Gastroesophageal sphincter (tissue), 4 donors: ENCODE measurements at regions not wholly inside any gene's neighbourhood (a gene's known extent, or its start where the extent isn't known, plus 50 kb on each side); places are given as distances from the start of the nearest gene placed in this dataset.

Experiments used
- ATAC-seq: fragments of 150-250 bp; one replicate; pipeline ENCODE4 v1.9.1; 2016; ENCODE audit warnings: mild to moderate bottlenecking, moderate library complexity
- H3K27ac ChIP-seq, 4 donors: fragments of 200-600 bp; sonication (generic) in 3 of 4; 1 replicate in 3 of 4; 2 replicates in 1 of 4; pipeline ENCODE4 v1.5.1; 2016 to 2019
- H3K27me3 ChIP-seq: fragments of 200-600 bp; sonication (generic); one replicate; pipeline ENCODE4 v1.5.1; 2019
- H3K36me3 ChIP-seq, 2 donors: fragments of 200-600 bp; sonication (generic); one replicate each; pipeline ENCODE4 v1.5.1; 2019; ENCODE audit warnings: control low read depth in 1 of 2
- H3K4me1 ChIP-seq, 3 donors: fragments of 200-600 bp; sonication (generic); 1 replicate in 2 of 3; 2 replicates in 1 of 3; pipeline ENCODE4 v1.5.1; 2016 to 2019; ENCODE audit warnings: control low read depth in 2 of 3
- H3K4me3 ChIP-seq, 2 donors: fragments of 200-600 bp; sonication (generic); one replicate each; pipeline ENCODE4 v1.5.1; 2019; ENCODE audit warnings: mild to moderate bottlenecking in 1 of 2, moderate library complexity in 1 of 2
- H3K9me3 ChIP-seq, 3 donors: fragments of 200-600 bp; sonication (generic); one replicate each; pipeline ENCODE4 v1.5.1; 2017 to 2019; ENCODE audit warnings: control low read depth in 2 of 3
- EP300 ChIP-seq: sonication (generic); formaldehyde crosslinking; IDR thresholded peaks from one replicate; pipeline ENCODE4 v1.6.1; 2017; ENCODE audit warnings: antibody characterized with exemption, mild to moderate bottlenecking
- POLR2A ChIP-seq, 2 donors: fragments of 450-650 bp; IDR thresholded peaks; one replicate each; pipeline ENCODE4 v1.6.1; 2017; ENCODE audit warnings: antibody characterized with exemption in 2 of 2, mild to moderate bottlenecking in 2 of 2, moderate library complexity in 1 of 2
- POLR2AphosphoS5 ChIP-seq: sonication (generic); formaldehyde crosslinking; IDR thresholded peaks from one replicate; pipeline ENCODE4 v1.6.1; 2017; ENCODE audit warnings: antibody characterized with exemption
- WGBS, 2 donors: methylation state at CpG; one replicate each; pipeline ENCODE4 v1.1.5; 2018; ENCODE audit warnings: low coverage in 1 of 2; 5-methylcytosine and 5-hydroxymethylcytosine counted together
- TF ChIP-seq, protein P1 (sequence below), 4 experiments: fragments of 200-600 bp in 2 of 4; fragments of 450-650 bp in 2 of 4; sonication (generic) in 1 of 4; IDR thresholded peaks; one replicate each; pipeline ENCODE4 v1.5.1; 2017 to 2019; ENCODE audit warnings: antibody characterized with exemption in 4 of 4, mild to moderate bottlenecking in 2 of 4, moderate library complexity in 2 of 4

- Histone ChIP-seq H3K4me1 (peaks cover 0 to 14% (median 4%) of the 10 kb centered on the region in 3 donors), H3K27ac (no peak overlapping the region), H3K36me3 (no peaks in the 10 kb centered on the region), H3K27me3 (no peaks in the 10 kb centered on the region), H3K9me3 (no peaks in the 10 kb centered on the region), H3K4me3 (no peak overlapping the region)
- WGBS, 2 donors, result 80% methylated on average over 1 of the region's 1 CpG; no CpG with 5 or more reads in 1 of the 2 donors
- TF ChIP-seq POLR2AphosphoS5 (no peak), EP300 (no peak), POLR2A (IDR thresholded peaks at IDR 0.05) (no peak)
- TF ChIP-seq, protein P1, sequence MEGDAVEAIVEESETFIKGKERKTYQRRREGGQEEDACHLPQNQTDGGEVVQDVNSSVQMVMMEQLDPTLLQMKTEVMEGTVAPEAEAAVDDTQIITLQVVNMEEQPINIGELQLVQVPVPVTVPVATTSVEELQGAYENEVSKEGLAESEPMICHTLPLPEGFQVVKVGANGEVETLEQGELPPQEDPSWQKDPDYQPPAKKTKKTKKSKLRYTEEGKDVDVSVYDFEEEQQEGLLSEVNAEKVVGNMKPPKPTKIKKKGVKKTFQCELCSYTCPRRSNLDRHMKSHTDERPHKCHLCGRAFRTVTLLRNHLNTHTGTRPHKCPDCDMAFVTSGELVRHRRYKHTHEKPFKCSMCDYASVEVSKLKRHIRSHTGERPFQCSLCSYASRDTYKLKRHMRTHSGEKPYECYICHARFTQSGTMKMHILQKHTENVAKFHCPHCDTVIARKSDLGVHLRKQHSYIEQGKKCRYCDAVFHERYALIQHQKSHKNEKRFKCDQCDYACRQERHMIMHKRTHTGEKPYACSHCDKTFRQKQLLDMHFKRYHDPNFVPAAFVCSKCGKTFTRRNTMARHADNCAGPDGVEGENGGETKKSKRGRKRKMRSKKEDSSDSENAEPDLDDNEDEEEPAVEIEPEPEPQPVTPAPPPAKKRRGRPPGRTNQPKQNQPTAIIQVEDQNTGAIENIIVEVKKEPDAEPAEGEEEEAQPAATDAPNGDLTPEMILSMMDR (IDR thresholded peaks at IDR 0.05), result no peak
- no peak for ATAC-seq
These were observed 243.9 kb downstream of the REEP3 start for GRCh38 chr10:63765126-63765525.

DNA sequence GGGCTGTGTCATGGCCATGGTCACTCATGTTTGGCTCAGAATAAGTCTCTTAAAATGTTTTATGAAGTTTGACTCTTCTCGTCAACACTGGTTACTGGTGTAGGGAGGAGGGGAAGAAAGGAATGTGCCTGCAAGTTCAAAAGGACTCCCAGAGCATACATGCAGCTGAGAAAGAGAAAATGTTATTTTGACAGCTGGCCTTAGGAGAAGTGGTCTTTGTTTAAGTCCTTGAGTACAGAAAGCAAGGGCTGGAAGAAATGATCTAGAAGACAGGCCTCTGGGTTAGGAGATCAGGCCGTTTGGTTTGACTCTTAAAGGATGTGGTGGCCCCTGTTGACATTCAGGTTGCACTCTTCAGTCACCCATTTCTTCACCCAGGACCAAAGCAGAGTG is 245.5 kb downstream of the REEP3 start:
- WGBS, 2 donors, result 40 to 42% methylated on average over 2 of the region's 2 CpGs
- no peak for ATAC-seq
- H3K9me3 ChIP-seq, result no peaks in the 10 kb centered on the region

GRCh38 chr10:63767138-63767801 is 246.1 kb downstream of the REEP3 start:
- ATAC-seq, result no peak
- TF ChIP-seq, protein P1 (IDR thresholded peaks at IDR 0.05), result peak in 3 of 4 experiments; percentile 39 to 41 (median 39)
- TF ChIP-seq POLR2AphosphoS5, result no peak
- TF ChIP-seq POLR2A (IDR thresholded peaks at IDR 0.05), result no peak
- TF ChIP-seq EP300, result no peak
- H3K9me3 ChIP-seq, result no peaks in the 10 kb centered on the region
- peaks cover 0 to 14% (median 4%) of the 10 kb centered on the region in 3 donors for H3K4me1 ChIP-seq
- H3K27ac ChIP-seq, result no peak overlapping the region
- no peaks in the 10 kb centered on the region for H3K36me3 ChIP-seq
- no peaks in the 10 kb centered on the region for H3K27me3 ChIP-seq
- H3K4me3 ChIP-seq, result no peak overlapping the region
- 40 to 56% methylated on average over 4 of the region's 4 CpGs for WGBS, 2 donors

More for the DNA sequence above, 245.5 kb downstream of the REEP3 start:
- TF ChIP-seq POLR2A (IDR thresholded peaks at IDR 0.05) (no peak), POLR2AphosphoS5 (no peak), EP300 (no peak)
- TF ChIP-seq, protein P1 (IDR thresholded peaks at IDR 0.05), result no peak
- Histone ChIP-seq H3K4me3 (no peak overlapping the region), H3K27me3 (no peaks in the 10 kb centered on the region), H3K4me1 (peaks cover 0 to 14% (median 4%) of the 10 kb centered on the region in 3 donors), H3K36me3 (no peaks in the 10 kb centered on the region), H3K27ac (no peak overlapping the region)

- Histone ChIP-seq H3K4me3 (no peak overlapping the region), H3K4me1 (peaks cover 0 to 14% (median 4%) of the 10 kb centered on the region in 3 donors), H3K9me3 (no peaks in the 10 kb centered on the region), H3K36me3 (no peaks in the 10 kb centered on the region), H3K27ac (no peak overlapping the region), H3K27me3 (no peaks in the 10 kb centered on the region)
- ATAC-seq, result no peak
- TF ChIP-seq, protein P1 (IDR thresholded peaks at IDR 0.05), result no peak
- TF ChIP-seq EP300 (no peak), POLR2A (IDR thresholded peaks at IDR 0.05) (no peak), POLR2AphosphoS5 (no peak)
These were observed 248.2 kb downstream of the REEP3 start for GRCh38 chr10:63769367-63769766.

DNA sequence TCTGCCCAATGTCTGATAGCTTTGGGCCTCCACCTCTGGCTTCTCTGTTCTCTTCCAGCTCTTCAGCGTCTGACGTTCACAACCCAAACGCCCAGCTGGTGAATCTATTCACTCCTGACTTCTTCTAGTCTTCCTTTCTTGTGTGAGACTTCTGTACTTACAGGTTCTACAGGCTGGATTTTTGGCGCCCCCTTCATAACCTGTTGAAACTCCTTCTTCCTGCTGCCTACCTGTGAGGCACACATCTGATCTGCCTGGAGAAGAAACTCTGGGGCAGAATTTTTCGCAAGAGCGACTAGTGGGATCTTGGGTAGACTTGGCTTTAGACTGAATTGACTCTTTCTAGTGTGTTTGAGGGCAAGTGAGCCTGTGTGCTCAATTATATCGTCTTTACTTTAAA is 249.3 kb downstream of the REEP3 start:
- Histone ChIP-seq H3K9me3 (no peaks in the 10 kb centered on the region), H3K27ac (no peak overlapping the region), H3K4me1 (peaks cover 0 to 14% (median 4%) of the 10 kb centered on the region in 3 donors), H3K27me3 (no peaks in the 10 kb centered on the region), H3K4me3 (no peak overlapping the region), H3K36me3 (no peaks in the 10 kb centered on the region)
- TF ChIP-seq, protein P1 (IDR thresholded peaks at IDR 0.05), result no peak
- no peak for TF ChIP-seq EP300
- WGBS, 2 donors, result 76 to 91% methylated on average over 4 to 7 of the region's 7 CpGs
- no peak for ATAC-seq
